GM21576 (cell line): ENCODE measurements at regions not wholly inside any gene's neighbourhood (a gene's known extent, or its start where the extent isn't known, plus 50 kb on each side); places are given as distances from the start of the nearest gene placed in this dataset.
"Not testable (repeated sequence)": the region's sequence is repeated elsewhere in the genome, so short reads cannot be mapped to it uniquely, and the experiment has no call there.

ENCODE experiments used
- ATAC-seq: cut with Tn5 transposase; IDR thresholded peaks from one replicate; pipeline ENCODE4 v1.9.1; 2021; ENCODE audit warnings: mild to moderate bottlenecking, moderate library complexity; ENCODE audit not compliant: unreplicated experiment

GRCh38 chr5:168075387-168075786, 216.1 kb upstream of the WWC1 start:
- no peak for ATAC-seq

GRCh38 chr5:168076561-168076991, 214.9 kb upstream of the WWC1 start:
- ATAC-seq: no peak

- no peak for ATAC-seq
These were observed 206.0 kb upstream of the WWC1 start for GRCh38 chr5:168085261-168086031.

GRCh38 chr5:168086104-168086610, 205.3 kb upstream of the WWC1 start:
- no peak for ATAC-seq

- ATAC-seq: no peak
These were observed 204.7 kb upstream of the WWC1 start for GRCh38 chr5:168086746-168087145.

- ATAC-seq: no peak
These were observed 202.9 kb upstream of the WWC1 start for GRCh38 chr5:168088410-168089173.

- ATAC-seq: no peak
These were observed 202.1 kb upstream of the WWC1 start for GRCh38 chr5:168089201-168089887.

GRCh38 chr5:168092209-168093185, 198.9 kb upstream of the WWC1 start:
- no peak for ATAC-seq

- no peak for ATAC-seq
These were observed 198.1 kb upstream of the WWC1 start for GRCh38 chr5:168093200-168093910.

GRCh38 chr5:168096525-168096924, 194.9 kb upstream of the WWC1 start:
- no peak for ATAC-seq

GRCh38 chr5:168097876-168098653, 193.4 kb upstream of the WWC1 start:
- ATAC-seq: no peak

- ATAC-seq: no peak
These were observed 190.1 kb upstream of the WWC1 start for GRCh38 chr5:168101352-168101751.

GRCh38 chr5:168103018-168103417, 188.4 kb upstream of the WWC1 start:
- not testable (repeated sequence) for ATAC-seq

- no peak for ATAC-seq
These were observed 187.1 kb upstream of the WWC1 start for GRCh38 chr5:168104350-168104749.

GRCh38 chr5:168104811-168105481, 186.5 kb upstream of the WWC1 start:
- no peak for ATAC-seq

- no peak for ATAC-seq
These were observed 185.3 kb upstream of the WWC1 start for GRCh38 chr5:168106008-168106761.

GRCh38 chr5:168109441-168109840, 182.0 kb upstream of the WWC1 start:
- no peak for ATAC-seq

- ATAC-seq: no peak
These were observed 181.1 kb upstream of the WWC1 start for GRCh38 chr5:168110384-168110783.
